COR-L47 (cell line): ENCODE measurements at regions not wholly inside any gene's neighbourhood (a gene's known extent, or its start where the extent isn't known, plus 50 kb on each side); places are given as distances from the start of the nearest gene placed in this dataset.
"Not testable (repeated sequence)": the region's sequence is repeated elsewhere in the genome, so short reads cannot be mapped to it uniquely, and the experiment has no call there.

Experiments used
- DNase-seq: peaks from one replicate; lab custom pipeline; 2025; lab: John Stamatoyannopoulos, UW

- not testable (repeated sequence) for DNase-seq
Observed at GRCh38 chrX:46223499-46223898, 321.7 kb downstream of the ZNF674 start.

GRCh38 chrX:46220822-46221221 lies 324.4 kb downstream of the ZNF674 start:
- no peak for DNase-seq

DNA sequence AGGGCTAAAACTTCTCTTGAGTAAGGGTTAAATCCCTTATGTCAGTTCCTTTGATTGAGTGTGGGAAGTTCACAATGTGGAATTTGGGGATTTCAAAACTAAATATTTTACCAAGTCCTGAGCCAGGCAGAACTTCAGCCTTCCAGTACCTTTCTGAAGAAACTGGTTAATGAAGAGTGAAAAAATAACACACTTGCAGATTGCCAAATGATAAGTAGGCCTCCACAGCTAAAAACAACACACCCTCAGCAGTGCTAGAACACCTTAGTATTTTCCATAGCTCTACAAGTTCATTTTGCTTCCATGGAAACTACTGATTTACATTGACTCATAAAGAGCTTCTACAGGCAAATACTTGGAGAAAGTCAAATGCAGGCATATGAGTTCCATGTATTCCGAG lies 326.8 kb downstream of the ZNF674 start:
- DNase-seq: no peak

- no peak for DNase-seq
Observed at GRCh38 chrX:46216406-46216805, 328.8 kb downstream of the ZNF674 start.

DNA sequence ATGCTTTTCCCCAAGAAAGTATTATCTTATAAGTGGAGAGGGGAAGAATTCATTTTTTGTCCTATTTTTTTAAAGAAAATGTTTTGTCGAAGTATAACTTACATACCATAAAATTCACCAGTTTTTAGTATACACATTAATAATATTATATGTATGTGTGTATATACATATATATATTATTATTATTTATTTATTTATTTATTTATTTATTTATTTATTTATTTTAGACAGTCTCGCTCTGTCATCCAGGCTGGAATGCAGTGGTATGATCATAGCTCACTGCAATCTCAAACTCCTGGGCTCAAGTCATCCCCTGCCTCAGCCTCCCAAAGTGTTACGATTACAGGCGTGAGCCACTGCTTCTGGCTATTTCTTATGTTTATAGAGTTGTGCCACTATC lies 334.1 kb downstream of the ZNF674 start:
- no peak for DNase-seq

- DNase-seq: no peak
Observed at GRCh38 chrX:46209768-46210167, 335.5 kb downstream of the ZNF674 start.

DNA sequence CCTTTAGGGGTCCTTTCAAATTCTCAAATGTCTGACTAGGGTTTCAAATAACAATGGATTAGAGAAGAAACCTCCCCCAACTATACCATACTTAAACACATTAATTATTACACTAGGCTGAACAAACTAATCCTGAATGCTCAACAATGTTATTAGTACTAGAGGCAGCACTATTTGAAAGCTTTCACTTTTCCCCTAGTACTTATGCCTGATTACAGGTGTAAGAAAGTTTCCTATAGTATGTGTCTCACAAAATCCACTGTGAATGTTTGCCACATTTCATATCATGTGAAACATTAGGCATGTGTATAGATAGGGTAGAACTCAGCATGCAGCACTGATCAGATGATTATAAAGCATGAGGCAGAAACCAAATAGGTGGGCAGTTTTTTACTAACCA lies 336.2 kb downstream of the ZNF674 start:
- DNase-seq: no peak

GRCh38 chrX:46208225-46208854 lies 336.9 kb downstream of the ZNF674 start:
- no peak for DNase-seq

DNA sequence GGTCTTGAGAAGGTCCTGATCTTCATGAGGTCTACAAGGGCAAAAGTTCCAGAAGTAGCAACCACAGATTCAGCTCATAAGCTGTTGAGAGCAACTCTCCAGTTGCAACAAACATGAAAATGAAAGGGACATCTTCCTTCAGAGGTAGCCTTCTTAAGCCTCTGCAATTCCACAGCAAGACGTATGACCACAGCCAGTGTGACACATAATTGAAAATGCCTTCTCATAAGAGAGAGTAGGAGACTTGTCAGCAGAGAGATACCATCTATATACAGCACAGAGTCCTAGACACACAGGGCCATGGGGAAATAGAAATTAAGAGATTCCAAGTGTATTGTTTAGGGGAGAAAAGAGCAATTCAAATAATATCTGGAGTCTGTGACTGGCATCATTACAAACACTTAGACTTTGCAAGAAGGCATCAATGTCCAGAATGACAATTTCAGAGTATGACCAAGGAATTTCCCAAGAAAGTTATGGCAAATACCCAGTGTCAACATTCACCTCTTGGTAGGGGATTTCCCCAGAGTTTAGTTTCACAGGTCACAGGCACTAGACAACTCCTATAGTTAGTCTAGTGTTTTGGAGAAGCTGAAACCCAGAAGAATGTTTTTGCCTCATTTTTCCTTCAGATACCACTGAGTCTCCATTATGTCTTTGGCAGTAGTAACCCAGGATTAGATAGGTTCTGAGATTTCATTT lies 340.3 kb downstream of the ZNF674 start:
- DNase-seq: no peak

DNA sequence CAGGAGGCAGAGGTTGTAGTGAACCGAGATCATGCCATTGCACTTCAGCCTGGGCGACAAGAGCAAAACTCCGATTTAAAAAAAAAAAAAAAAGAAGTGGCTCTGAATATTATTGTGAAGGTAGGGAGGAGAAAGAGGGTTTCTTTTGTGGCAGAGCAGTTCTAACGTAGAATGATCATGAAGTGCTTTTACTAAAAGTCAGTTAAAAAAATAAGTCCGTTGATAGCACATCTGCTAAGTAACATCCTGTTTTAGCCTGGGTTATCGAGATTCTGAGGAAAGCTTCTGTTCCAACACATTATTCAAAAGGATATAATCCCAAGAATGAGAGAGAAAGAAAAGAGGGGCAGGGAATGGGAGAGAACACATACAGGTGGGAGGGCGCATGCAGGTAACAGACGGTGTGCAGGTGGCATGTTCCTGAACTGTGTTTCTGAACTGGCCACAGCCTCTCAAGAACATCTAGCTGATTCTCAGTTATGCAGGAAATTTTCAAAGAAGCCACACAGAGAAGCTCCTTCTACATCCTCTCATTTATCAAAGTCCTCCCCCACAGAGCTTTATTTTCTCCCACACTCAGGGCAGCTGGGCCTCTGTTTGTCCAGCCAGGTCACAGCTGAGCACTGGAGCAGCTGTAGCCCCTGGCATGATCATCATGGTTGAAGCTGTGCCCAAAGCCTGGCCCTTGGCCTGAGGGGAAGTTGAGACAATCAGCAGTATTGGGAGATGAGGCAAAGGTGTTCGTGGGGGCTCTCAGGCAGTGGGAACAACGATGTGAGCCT lies 342.3 kb downstream of the ZNF674 start:
- no peak for DNase-seq

GRCh38 chrX:46200413-46200812 lies 344.8 kb downstream of the ZNF674 start:
- no peak for DNase-seq

- DNase-seq: no peak
Observed at GRCh38 chrX:46198858-46199257, 346.4 kb downstream of the ZNF674 start.

DNA sequence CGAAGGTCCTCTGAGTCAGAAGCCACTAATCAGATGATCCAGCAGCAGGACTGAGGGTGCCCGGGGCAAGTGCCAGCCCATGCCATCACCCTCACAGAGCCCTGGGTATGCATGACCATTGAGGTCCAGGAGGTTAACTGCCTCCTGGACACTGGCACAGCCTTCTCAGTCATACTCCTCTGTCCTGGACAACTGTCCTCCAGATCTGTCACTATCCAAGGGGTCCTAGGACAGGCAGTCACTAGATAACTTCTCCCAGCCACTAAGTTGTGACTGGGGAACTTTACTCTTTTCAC lies 358.5 kb downstream of the ZNF674 start:
- not testable (repeated sequence) for DNase-seq

- DNase-seq: no peak
Observed at GRCh38 chrX:46185923-46186810, 359.1 kb downstream of the ZNF674 start.

GRCh38 chrX:46184749-46185148 lies 360.5 kb downstream of the ZNF674 start:
- no peak for DNase-seq

- DNase-seq: no peak
Observed at GRCh38 chrX:46180258-46180687, 364.9 kb downstream of the ZNF674 start.

DNA sequence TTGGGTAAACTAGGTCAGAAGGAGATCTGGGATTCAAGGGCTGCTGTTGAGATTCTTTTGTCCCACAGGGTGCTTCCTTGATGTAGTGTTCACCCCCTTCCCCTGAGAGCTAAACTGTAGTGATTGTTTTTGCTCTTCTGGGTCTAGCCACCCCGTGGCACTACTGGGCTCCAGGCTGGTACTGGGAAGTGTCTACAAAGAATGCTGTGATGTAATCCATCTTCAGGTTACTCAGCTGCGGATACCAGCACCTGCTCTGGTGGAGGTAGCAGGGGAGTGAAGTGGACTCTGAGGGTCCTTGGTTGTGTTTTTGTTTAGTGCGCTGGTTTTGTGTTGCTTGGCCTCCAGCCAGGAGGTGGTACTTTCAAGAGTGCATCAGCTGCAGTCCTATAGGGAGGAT lies 365.5 kb downstream of the ZNF674 start:
- no peak for DNase-seq

DNA sequence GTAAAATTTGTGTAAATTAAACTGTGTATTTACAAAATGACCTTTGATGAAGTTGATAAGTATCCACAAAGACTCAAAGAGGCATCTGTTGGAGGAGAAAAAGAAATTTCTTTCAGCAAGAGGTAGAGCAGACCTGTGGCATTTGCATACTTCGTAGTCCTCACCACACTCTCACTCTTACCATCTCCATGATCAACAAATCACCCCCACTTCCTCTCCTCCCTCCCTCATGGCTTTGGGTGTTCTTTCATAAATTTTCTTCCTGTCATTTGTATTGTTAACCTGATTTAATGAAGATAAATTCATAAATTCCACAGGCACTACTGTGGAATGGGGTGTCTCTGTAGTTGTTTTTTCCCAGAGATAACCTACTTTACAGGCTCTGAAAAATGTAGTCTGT lies 366.5 kb downstream of the ZNF674 start:
- no peak for DNase-seq

GRCh38 chrX:46173159-46173558 lies 372.1 kb downstream of the ZNF674 start:
- DNase-seq: no peak

DNA sequence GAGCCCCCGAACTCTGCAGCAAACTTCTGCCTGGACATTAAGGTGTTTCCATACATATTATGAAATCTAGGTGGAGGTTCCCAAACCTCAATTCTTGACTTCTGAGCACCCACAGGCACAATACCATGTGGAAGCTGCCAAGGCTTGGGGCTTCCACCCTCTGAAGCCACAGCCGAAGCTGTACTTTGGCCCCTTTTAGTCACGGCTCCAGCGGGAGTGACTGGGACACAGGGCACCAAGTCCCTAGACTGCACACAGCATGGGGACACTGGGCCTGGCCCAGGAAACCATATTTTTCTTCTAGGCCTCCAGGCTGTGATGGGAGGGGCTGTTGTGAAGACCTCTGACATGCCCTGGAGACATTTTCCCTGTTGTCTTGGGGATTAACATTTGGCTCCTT lies 373.8 kb downstream of the ZNF674 start:
- DNase-seq: not testable (repeated sequence)

DNA sequence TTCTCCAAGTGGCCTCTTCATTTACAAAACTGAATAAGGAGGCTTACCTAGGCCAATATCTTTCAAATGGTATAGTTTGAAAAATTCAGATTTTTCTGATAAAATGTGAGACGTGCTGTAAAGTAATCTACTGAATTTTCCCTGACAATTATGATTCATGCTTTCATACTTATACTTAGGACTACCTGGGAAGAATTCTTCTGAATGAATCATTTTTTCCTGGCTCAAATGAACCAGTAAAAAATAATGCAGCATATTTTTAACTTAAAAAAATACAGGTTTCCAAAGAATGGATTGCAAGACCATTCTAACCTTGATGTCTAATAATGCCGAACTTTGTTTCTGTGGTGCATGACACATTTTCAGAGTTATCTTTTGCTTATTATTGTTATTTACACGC lies 375.4 kb downstream of the ZNF674 start:
- no peak for DNase-seq

DNA sequence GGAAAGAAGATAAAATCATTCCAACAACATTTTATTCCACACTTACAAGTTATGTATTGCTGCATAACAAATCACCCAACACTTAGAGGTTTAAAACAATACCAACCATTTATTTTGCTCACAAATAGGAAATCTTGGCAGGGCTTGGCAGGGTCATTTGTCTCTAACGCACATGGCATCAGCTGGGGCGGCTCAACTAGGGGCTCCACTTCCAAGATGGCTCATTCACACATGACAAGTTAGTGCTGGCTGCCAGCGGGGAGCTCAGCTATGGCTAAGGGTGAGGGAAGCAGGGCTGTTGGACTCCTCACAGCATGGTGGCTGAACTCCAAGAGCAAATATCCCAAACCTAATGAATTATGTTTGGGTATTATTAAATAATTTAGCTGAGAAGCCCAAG lies 377.0 kb downstream of the ZNF674 start:
- no peak for DNase-seq
